ENCODE measurements at regions not wholly inside any gene's neighbourhood (a gene's known extent, or its start where the extent isn't known, plus 50 kb on each side); places are given as distances from the start of the nearest gene placed in this dataset.

GRCh38 chr13:85590231-85590931 is 208.8 kb downstream of the SLITRK6 start:
- no peaks in the 10 kb centered on the region for H3K27me3 ChIP-seq (ENCODE audit: control insufficient read depth, insufficient read depth, low read length)
- WGBS, 2 experiments (ENCODE audit: extremely low coverage in 2 of 2, insufficient read length in 1 of 2): no CpG with 5 or more reads among the region's 2 CpGs

More at GRCh38 chr13:85590231-85590931, 208.8 kb downstream of the SLITRK6 start:
- Histone ChIP-seq H2AK5ac (ENCODE audit: low read depth, low read length) (no peak overlapping the region), H3K9me1 (ENCODE audit: insufficient read depth, low read length) (0 out of 2 replicates have a peak, but pooled peaks cover 3% of the 10 kb centered on the region), H4K8ac (ENCODE audit: low read depth in 2 of 2, low read length in 2 of 2) (no peak overlapping the region), H2AFZ (replicated peaks; ENCODE audit: low read length, poor library complexity) (no peak overlapping the region), H4K5ac (ENCODE audit: low read depth, low read length) (no peak overlapping the region), H3K27ac (ENCODE audit: insufficient read depth, low read length) (no peak overlapping the region), H2AK9ac (replicated peaks; ENCODE audit: low read depth, low read length, poor library complexity) (no peak overlapping the region), H3K4me3 (ENCODE audit: insufficient read depth, low read depth, low read length) (no peak overlapping the region), H2BK15ac (ENCODE audit: low read depth, low read length) (no peak overlapping the region), H3K56ac (ENCODE audit: extremely low read depth, insufficient read depth, low read length) (no peak overlapping the region), H2BK5ac (ENCODE audit: low read depth, low read length, poor library complexity, severe bottlenecking) (no peak overlapping the region), H3K23ac (ENCODE audit: low read depth, low read length) (no peak overlapping the region), H3K14ac (replicated peaks; ENCODE audit: low read depth, low read length) (peak overlapping the region; percentile 49; the same call in 1 of the 2 replicates), H3K18ac (ENCODE audit: low read depth, low read length) (no peak overlapping the region), H4K91ac (ENCODE audit: insufficient read depth, low read depth, low read length) (no peak overlapping the region), H4K20me1 (ENCODE audit: insufficient read depth, low read length) (no peaks in the 10 kb centered on the region), H2BK120ac (ENCODE audit: low read depth, low read length) (no peak overlapping the region), H3K4me2 (ENCODE audit: low read depth, low read length) (no peak overlapping the region), H3K9me3 (ENCODE audit: control insufficient read depth, insufficient read depth, low read length) (no peaks in the 10 kb centered on the region), H3K4me1 (ENCODE audit: control insufficient read depth, insufficient read depth, low read length) (no peaks in the 10 kb centered on the region; the same call in 1 of the 2 replicates), H3K4ac (ENCODE audit: low read depth, low read length) (no peak overlapping the region), H3K9ac (ENCODE audit: low read depth, low read length) (no peak overlapping the region), H2BK20ac (ENCODE audit: low read depth, low read length) (no peak overlapping the region), H3K36me3 (ENCODE audit: control insufficient read depth, insufficient read depth, low read length) (no peaks in the 10 kb centered on the region), H3K79me1 (ENCODE audit: low read depth in 1 of 2, low read length in 2 of 2) (no peaks in the 10 kb centered on the region)
- dilution Hi-C loops (cut with HindIII; ENCODE audit: low sequenced_read_pairs, unreplicated experiment): no loop called here
- intact Hi-C loops (cut with micrococcal nuclease): no loop called here
- DNase-seq: no peak
- no peak for ATAC-seq (ENCODE audit: low read depth)
- CTCF ChIA-PET: no interaction called here
- TF ChIP-seq ELK1 (IDR thresholded peaks at IDR 0.05; ENCODE audit: borderline replicate concordance, low read depth, low read length) (no peak), MXI1 (IDR thresholded peaks at IDR 0.05; ENCODE audit: borderline replicate concordance, low read depth, low read length) (no peak), RAD21 (IDR thresholded peaks at IDR 0.05; ENCODE audit: low read length) (no peak), RCOR1 (IDR thresholded peaks at IDR 0.05; ENCODE audit: insufficient replicate concordance, low read length) (no peak), CHD1 (IDR thresholded peaks at IDR 0.05; ENCODE audit: low read depth, low read length) (no peak), MAZ (IDR thresholded peaks at IDR 0.05; ENCODE audit: borderline replicate concordance, low read depth, low read length) (no peak), SMC3 (IDR thresholded peaks at IDR 0.05; ENCODE audit: low read depth, low read length) (no peak), BHLHE40 (IDR thresholded peaks at IDR 0.05; ENCODE audit: low read depth, low read length) (no peak), POLR2A (IDR thresholded peaks at IDR 0.05; ENCODE audit: low read depth, low read length) (no peak), MAFK (IDR thresholded peaks at IDR 0.05; ENCODE audit: low read depth, low read length) (no peak), CTCF (conservative IDR thresholded peaks at IDR 0.05; ENCODE audit: low read depth, low read length) (no peak), USF2 (IDR thresholded peaks at IDR 0.05; ENCODE audit: low read depth, low read length) (no peak), CEBPB (IDR thresholded peaks at IDR 0.05; ENCODE audit: low read depth, low read length) (no peak), FOS (IDR thresholded peaks at IDR 0.05; ENCODE audit: low read depth, low read length) (no peak), NFE2L2 (IDR thresholded peaks at IDR 0.05; ENCODE audit: low read depth, low read length) (no peak)
- POLR2A ChIA-PET (ENCODE audit: unreplicated experiment): no interaction called here
- in situ Hi-C loops (cut with MboI; ENCODE audit: low sequenced_read_pairs): no loop called here
- no TSS peak for BruUV-seq (replicated peaks)

All from IMR-90 (cell line).